ENCODE measurements at regions not wholly inside any gene's neighbourhood (a gene's known extent, or its start where the extent isn't known, plus 50 kb on each side); places are given as distances from the start of the nearest gene placed in this dataset.
"Not testable (repeated sequence)": the region's sequence is repeated elsewhere in the genome, so short reads cannot be mapped to it uniquely, and the experiment has no call there.

DNA sequence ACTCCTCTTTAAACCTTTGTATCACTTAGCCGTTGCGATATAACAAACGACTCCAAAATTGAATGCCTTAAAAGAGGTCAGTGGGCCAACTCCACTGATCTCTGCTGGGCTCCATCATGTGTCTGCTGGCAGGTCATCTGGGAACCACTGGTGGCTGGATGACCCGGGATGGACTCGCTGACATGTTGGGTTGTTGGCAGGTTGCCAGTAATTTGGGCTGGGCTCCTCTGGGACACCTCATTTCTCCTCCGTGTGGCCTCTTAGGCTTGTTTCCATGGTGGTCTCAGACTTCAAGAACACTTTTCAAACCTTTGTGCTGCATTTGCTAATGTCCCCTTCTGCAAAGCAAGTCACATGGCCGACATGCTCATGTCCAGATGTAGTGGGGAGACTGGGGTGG lies 139.3 kb upstream of the POU3F1 start:
- Histone ChIP-seq H3K4me1 (peaks cover 0 to 5% (median 0%) of the 10 kb centered on the region in 4 donors), H3K27ac (no peak overlapping the region), H3K4me3 (no peak overlapping the region), H3K27me3 (no peaks in the 10 kb centered on the region), H3K36me3 (no peaks in the 10 kb centered on the region), H3K9me3 (peaks cover 0 to 8% (median 0%) of the 10 kb centered on the region in 4 donors)
- DNase-seq (ENCODE audit: low spot score in 2 of 2): no peak
- TF ChIP-seq EP300 (IDR thresholded peaks at IDR 0.05) (no peak), POLR2A (IDR thresholded peaks at IDR 0.05) (no peak)
- TF ChIP-seq, protein P1, sequence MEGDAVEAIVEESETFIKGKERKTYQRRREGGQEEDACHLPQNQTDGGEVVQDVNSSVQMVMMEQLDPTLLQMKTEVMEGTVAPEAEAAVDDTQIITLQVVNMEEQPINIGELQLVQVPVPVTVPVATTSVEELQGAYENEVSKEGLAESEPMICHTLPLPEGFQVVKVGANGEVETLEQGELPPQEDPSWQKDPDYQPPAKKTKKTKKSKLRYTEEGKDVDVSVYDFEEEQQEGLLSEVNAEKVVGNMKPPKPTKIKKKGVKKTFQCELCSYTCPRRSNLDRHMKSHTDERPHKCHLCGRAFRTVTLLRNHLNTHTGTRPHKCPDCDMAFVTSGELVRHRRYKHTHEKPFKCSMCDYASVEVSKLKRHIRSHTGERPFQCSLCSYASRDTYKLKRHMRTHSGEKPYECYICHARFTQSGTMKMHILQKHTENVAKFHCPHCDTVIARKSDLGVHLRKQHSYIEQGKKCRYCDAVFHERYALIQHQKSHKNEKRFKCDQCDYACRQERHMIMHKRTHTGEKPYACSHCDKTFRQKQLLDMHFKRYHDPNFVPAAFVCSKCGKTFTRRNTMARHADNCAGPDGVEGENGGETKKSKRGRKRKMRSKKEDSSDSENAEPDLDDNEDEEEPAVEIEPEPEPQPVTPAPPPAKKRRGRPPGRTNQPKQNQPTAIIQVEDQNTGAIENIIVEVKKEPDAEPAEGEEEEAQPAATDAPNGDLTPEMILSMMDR (IDR thresholded peaks at IDR 0.05): no peak
- WGBS, 2 donors: 79 to 81% methylated on average over 7 of the region's 7 CpGs

DNA sequence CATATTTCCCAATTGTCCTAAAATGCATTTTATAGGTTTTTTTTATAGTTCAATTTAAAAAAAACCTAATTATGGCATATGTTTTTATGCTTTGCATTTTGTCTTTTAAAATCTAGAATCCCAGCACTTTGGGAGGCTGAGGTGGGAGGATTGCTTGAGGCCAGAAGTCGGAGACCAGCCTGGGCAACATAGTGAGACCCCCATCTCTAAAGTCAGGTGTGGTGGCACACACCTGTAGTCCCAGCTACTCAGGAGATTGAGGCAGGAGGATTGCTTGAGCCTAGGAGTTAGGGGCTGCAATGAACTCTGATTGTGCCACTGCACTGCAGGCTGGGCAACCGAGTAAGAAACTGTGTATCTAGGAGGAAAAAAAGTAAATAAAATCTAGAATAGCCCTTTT lies 137.2 kb upstream of the POU3F1 start:
- TF ChIP-seq, protein P1 (IDR thresholded peaks at IDR 0.05): no peak
- TF ChIP-seq POLR2A (IDR thresholded peaks at IDR 0.05) (no peak), EP300 (IDR thresholded peaks at IDR 0.05) (no peak)
- Histone ChIP-seq H3K4me3 (no peak overlapping the region), H3K4me1 (peaks cover 0 to 11% (median 0%) of the 10 kb centered on the region in 4 donors), H3K27ac (no peak overlapping the region), H3K36me3 (no peaks in the 10 kb centered on the region), H3K27me3 (no peaks in the 10 kb centered on the region), H3K9me3 (no peaks in the 10 kb centered on the region)
- DNase-seq (ENCODE audit: low spot score in 2 of 2): no peak
- WGBS, 2 donors: 81 to 86% methylated on average over 2 of the region's 2 CpGs

DNA sequence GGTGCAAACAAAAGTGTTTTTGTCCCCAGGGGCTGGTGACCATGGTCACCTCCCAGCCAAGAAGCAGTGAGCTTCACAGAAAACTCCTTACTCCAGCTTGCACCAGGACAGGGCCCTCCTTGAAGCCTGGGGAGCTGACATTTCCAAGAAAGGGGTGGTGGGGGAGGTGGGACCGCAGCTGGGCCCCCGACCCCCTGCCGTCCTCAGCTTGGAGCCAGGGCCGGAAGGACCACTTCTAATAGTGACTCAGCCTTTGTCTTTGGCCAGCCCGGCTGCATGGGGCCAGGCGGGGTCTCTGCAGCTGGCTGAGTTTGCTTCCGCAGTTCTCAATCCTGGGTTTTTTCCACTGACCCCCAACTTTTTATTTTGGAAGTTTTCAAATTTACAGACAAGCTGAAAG lies 136.5 kb upstream of the POU3F1 start:
- WGBS, 2 donors: 22 to 36% methylated on average over 7 of the region's 7 CpGs
- no peaks in the 10 kb centered on the region for H3K36me3 ChIP-seq
- no peak for TF ChIP-seq POLR2A (IDR thresholded peaks at IDR 0.05)
- TF ChIP-seq, protein P1 (IDR thresholded peaks at IDR 0.05): no peak
- TF ChIP-seq EP300 (IDR thresholded peaks at IDR 0.05): no peak

DNA sequence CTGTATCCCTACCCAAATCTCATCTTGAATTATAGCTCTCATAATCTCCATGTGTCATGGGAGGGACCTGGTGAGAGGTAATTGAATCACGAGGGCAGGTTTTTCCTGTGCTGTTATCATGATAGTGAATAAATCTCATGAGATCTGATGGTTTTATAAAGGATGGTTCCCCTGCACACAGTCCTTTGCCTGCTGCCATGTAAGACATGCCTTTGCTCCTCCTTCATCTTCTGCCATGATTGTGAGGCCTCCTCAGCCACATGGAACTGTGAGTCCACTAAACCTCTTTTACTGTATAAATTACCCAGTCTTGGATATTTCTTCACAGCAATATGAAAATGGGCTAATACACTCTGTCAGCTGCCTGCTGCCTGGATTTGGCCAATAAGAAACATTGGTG lies 133.8 kb upstream of the POU3F1 start:
- H3K9me3 ChIP-seq; H3K36me3 ChIP-seq; DNase-seq (ENCODE audit: low spot score in 2 of 2); H3K4me3 ChIP-seq; H3K27ac ChIP-seq; H3K27me3 ChIP-seq: not testable (repeated sequence)
- H3K4me1 ChIP-seq: peaks cover 0 to 11% (median 0%) of the 10 kb centered on the region in 4 donors
- WGBS, 2 donors: 84 to 91% methylated on average over 1 of the region's 1 CpG

More for the DNA sequence above, 136.5 kb upstream of the POU3F1 start:
- Histone ChIP-seq H3K4me1 (peaks cover 0 to 11% (median 0%) of the 10 kb centered on the region in 4 donors), H3K4me3 (no peak overlapping the region), H3K27ac (no peak overlapping the region), H3K27me3 (no peaks in the 10 kb centered on the region), H3K9me3 (no peaks in the 10 kb centered on the region)
- DNase-seq (ENCODE audit: low spot score in 2 of 2): no peak

DNA sequence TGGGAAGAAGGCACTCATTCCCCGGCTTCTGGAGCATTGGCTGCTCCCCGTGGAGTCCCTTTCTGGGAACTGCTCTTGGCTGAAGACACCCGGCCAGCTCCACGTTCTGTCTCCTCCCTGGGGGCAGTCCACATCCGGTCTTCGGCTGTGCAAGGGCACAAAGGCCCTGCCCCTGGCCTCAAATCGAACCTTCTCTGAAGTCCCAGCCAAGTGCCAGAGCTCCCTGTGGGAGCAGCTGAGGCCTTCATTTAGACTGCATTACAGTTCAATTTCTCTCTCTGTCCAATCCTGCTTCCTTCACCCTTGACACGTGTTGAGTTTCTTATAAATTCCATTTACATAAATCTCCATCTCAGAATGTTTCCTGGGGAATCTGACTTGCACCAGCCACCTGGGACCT lies 132.9 kb upstream of the POU3F1 start:
- no peak for DNase-seq (ENCODE audit: low spot score in 2 of 2)
- H3K27me3 ChIP-seq: no peaks in the 10 kb centered on the region
- WGBS, 2 donors: 13 to 17% methylated on average over 8 of the region's 8 CpGs
- TF ChIP-seq POLR2A (IDR thresholded peaks at IDR 0.05): no peak
- TF ChIP-seq, protein P1 (IDR thresholded peaks at IDR 0.05): no peak
- no peak for TF ChIP-seq EP300 (IDR thresholded peaks at IDR 0.05)
- H3K9me3 ChIP-seq: no peaks in the 10 kb centered on the region
- H3K27ac ChIP-seq: no peak overlapping the region
- no peak overlapping the region for H3K4me3 ChIP-seq
- peaks cover 0 to 11% (median 0%) of the 10 kb centered on the region in 4 donors for H3K4me1 ChIP-seq
- H3K36me3 ChIP-seq: no peaks in the 10 kb centered on the region

DNA sequence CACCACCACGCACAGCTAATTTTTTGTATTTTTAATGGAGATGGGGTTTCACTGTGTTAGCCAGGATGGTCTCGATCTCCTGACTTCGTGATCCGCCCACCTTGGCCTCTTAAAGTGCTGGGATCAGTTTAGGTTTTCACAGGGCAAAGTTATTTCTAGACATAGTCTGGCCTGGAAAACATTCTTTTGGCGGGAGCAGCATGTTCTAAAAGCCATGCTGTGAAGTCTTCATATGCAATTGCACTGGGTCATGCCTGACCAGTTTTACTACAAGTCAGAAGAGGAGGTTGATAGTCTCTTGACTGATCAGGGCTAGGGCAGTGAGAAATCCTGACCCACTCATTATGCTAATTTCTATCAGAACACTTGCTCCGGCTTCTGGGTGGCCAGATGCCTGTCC lies 131.6 kb upstream of the POU3F1 start:
- 88 to 92% methylated on average over 6 of the region's 6 CpGs for WGBS, 2 donors
- peaks cover 0 to 11% (median 0%) of the 10 kb centered on the region in 4 donors for H3K4me1 ChIP-seq
- DNase-seq (ENCODE audit: low spot score in 2 of 2): no peak
- no peak overlapping the region for H3K27ac ChIP-seq
- H3K36me3 ChIP-seq: no peaks in the 10 kb centered on the region
- no peaks in the 10 kb centered on the region for H3K27me3 ChIP-seq
- H3K4me3 ChIP-seq: no peak overlapping the region
- no peaks in the 10 kb centered on the region for H3K9me3 ChIP-seq
- TF ChIP-seq, protein P1 (IDR thresholded peaks at IDR 0.05): no peak
- TF ChIP-seq EP300 (IDR thresholded peaks at IDR 0.05) (no peak), POLR2A (IDR thresholded peaks at IDR 0.05) (no peak)
